NCI-H2171 treated with DMSO at 0.1 percent for 48 hours (cell line): ENCODE measurements at regions not wholly inside any gene's neighbourhood (a gene's known extent, or its start where the extent isn't known, plus 50 kb on each side); places are given as distances from the start of the nearest gene placed in this dataset.
"Not testable (repeated sequence)": the region's sequence is repeated elsewhere in the genome, so short reads cannot be mapped to it uniquely, and the experiment has no call there.

Experiments
- DNase-seq: peaks from one replicate; lab custom pipeline; 2025; lab: John Stamatoyannopoulos, UW

GRCh38 chr7:65317372-65317771 lies 56.3 kb upstream of the ZNF92 start:
- no peak for DNase-seq

DNA sequence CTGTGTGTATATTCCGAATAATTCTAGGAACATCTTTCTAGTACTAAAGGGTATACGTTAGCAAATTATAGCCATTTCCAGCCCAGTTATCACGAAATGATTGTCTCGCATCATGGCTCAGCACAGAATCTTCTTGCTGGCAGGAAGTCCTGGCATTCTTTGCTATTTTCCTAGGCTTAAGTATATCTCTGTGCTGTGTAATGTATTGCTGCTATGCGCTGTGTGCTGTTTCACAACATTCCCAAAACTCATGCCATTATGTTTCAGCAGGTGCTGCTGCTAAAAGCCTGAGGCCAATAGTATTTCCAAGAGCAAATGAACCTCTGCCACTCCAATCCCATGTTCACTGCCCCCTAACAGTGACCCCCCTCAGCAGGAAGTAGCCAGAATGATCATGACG lies 62.9 kb upstream of the ZNF92 start:
- DNase-seq = no peak

- no peak for DNase-seq
Observed at GRCh38 chr7:65308300-65308678, 65.4 kb upstream of the ZNF92 start.

GRCh38 chr7:65307651-65308299 lies 65.9 kb upstream of the ZNF92 start:
- peak; percentile 73 for DNase-seq

DNA sequence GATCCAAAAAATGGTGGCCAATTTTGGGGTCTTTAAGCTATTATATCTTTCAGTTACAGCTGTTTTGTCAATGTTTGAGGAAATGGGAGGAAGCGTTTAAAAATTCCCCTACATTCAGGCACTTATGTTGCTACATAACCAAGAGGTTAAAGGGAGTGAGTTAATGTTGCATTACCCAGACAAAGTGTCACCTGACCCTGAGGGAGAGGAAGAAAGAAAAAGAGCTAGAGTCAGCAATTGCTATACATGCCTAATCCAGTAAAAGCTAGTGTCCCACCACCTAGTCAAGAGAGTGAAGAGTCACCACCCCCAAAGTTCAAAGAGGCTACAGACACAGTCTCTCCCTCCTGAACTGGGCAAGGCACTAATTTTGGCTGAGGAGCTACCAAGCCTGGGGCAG lies 69.5 kb upstream of the ZNF92 start:
- DNase-seq = no peak

- DNase-seq = no peak
Observed at GRCh38 chr7:65302883-65303282, 70.8 kb upstream of the ZNF92 start.

- DNase-seq = no peak
Observed at GRCh38 chr7:65301007-65301406, 72.6 kb upstream of the ZNF92 start.

DNA sequence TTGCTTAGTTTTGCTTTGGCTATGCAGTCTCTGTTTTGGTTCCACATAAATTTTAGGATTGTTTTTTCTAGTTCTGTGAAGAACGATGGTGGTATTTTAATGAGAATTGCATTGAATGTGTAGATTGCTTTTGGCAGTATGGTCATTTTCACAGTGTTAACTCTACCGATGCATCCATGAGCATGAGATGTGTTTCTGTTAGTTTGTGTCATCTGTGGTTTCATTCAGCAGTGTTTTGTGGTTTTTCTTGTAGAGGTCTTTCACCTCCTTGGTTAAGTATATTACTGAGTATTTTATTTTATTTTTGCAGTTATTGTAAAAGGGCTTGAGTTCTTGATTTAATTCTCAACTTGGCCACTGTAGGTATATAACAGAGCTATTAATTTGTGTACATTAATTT lies 78.2 kb upstream of the ZNF92 start:
- DNase-seq = no peak

DNA sequence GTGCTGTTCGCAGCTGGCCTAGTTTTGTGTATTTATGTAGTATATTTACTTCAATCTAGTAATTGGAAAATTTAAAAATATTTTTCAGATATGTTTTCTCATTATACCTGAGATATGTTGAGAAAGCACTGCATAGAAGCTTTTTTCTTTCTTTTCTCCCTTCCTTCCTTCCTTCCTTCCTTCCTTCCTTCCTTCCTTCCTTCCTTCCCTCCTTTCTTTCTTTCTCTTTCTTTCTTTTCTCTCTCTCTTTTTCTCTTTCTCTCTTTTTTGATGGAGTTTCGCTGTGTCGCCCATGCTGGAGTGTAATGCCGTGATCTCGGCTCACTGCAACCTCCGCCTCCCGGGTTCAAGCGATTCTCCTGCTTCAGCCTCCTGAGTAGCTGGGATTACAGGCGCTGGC lies 83.3 kb upstream of the ZNF92 start:
- not testable (repeated sequence) for DNase-seq

DNA sequence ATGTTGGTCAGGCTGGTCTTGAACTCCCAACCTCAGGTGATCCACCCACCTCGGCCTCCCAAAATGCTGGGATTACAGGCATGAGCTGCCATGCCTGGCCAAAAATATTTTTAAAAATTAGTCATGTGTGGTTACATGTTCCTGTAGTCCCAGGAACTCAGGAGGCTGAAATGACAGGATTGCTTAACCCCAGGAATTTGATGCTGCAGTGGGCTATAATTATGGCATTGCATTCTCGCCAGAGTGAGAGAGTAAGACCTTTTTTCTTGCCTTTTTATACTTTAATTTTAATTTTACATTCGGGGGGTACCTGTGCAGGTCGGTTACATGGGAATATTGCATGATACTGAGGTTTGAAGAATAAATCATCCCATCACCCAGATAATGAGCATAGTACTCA lies 86.6 kb upstream of the ZNF92 start:
- no peak for DNase-seq

GRCh38 chr7:65285906-65286864 lies 87.5 kb upstream of the ZNF92 start:
- DNase-seq = no peak

DNA sequence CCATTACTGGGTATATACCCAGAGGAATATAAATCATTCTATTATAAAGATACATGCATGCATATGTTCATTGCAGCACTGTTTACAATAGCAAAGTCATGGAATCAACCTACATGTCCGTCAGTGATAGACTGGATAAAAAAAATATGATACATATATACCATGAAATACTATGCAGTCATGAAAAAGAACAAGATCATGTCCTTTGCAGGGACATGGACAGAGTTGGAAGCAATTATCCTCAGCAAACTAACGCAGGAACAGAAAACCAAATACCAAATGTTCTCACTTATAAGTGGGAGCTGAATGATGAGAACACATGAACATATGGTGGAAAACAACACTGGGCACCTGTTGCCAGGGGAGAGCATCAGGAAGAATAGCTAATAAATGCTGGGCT lies 88.4 kb upstream of the ZNF92 start:
- not testable (repeated sequence) for DNase-seq

DNA sequence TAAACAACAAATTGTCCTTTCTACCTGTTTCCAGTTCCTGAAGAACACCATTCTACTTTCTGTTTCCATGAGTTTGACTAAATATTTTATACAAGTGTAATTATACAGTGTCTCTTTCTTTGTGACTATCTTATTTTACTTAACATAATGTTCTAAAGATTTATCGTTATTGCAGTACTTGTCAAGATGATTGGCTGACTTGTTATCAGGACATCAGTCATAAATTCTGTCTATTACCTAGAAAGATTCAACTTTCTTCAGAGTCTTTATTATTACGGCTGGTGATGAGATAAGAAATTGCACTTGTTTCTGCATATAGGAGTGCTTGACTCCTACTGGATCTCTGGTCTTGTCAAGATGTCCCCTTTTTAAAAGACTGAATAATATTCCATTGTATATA lies 93.9 kb upstream of the ZNF92 start:
- no peak for DNase-seq

DNA sequence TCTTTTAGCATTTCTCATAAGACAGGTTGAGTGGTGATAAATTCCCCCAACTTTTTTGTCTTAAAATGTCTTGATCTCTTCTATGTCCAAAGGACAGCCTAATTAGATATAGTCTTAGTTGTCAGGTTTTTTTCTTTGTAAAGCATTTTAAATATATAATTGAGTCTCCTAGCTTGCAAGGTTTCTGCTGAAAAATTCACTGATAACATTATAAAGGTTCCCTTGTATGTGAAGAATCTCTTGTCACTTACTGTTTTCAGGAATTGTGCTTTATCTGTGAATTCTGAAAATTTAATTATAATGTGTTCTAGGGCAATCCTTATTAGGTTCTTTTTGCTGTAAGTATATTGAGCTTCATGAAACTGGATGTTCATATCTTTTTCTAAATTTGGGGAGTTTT lies 96.8 kb upstream of the ZNF92 start:
- DNase-seq = no peak

GRCh38 chr7:65271502-65271901 lies 102.2 kb upstream of the ZNF92 start:
- DNase-seq = not testable (repeated sequence)

GRCh38 chr7:65269150-65269856 lies 104.4 kb upstream of the ZNF92 start:
- DNase-seq = peak; percentile 97

GRCh38 chr7:65268782-65269149 lies 104.9 kb upstream of the ZNF92 start:
- DNase-seq = no peak

- peak; percentile 78 for DNase-seq
Observed at GRCh38 chr7:65265933-65266519, 107.6 kb upstream of the ZNF92 start.

- no peak for DNase-seq
Observed at GRCh38 chr7:65264258-65264657, 109.4 kb upstream of the ZNF92 start.

- DNase-seq = not testable (repeated sequence)
Observed at GRCh38 chr7:65260673-65261072, 113.0 kb upstream of the ZNF92 start.

DNA sequence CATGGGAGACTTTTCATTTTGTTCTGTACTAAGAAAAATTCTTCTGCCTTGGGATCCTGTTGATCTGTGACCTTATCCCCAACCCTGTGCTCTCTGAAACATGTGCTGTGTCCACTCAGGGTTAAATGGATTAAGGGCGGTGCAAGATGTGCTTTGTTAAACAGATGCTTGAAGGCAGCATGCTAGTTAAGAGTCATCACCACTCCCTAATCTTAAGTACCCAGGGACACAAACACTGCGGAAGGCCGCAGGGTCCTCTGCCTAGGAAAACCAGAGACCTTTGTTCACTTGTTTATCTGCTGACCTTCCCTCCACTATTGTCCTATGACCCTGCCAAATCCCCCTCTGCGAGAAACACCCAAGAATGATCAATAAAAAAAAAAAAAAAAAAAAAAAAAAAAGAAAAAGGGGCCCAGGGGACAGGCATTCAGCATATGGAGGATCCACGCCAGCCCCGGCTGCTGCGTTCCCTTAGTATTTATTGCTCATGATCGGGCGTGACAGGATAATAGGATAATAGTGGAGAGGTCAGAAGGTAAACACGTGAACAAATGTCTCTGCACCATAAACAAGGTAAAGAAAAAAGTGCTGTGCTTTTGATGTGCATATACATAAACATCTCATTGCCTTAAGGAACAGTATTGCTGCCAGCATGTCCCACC lies 113.7 kb upstream of the ZNF92 start:
- DNase-seq = not testable (repeated sequence)

DNA sequence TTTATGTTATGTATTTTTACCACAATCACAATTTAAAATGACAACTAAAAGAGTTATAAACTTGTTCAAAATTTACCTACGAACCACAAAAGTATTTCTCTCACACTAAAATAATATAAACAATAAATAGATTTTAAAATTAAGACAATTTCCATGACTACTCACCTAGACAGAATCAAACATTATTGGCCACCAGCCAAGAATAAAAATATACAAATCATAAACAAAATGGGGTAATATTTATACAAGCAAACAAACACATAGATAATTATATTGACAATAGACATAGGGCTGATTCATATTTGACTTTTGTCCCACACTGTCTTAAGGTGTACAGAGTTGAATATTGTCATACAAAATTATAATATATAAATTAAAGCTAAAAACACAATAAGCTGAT lies 119.6 kb upstream of the ZNF92 start:
- DNase-seq = no peak
